ENCODE measurements at regions not wholly inside any gene's neighbourhood (a gene's known extent, or its start where the extent isn't known, plus 50 kb on each side); places are given as distances from the start of the nearest gene placed in this dataset.

DNA sequence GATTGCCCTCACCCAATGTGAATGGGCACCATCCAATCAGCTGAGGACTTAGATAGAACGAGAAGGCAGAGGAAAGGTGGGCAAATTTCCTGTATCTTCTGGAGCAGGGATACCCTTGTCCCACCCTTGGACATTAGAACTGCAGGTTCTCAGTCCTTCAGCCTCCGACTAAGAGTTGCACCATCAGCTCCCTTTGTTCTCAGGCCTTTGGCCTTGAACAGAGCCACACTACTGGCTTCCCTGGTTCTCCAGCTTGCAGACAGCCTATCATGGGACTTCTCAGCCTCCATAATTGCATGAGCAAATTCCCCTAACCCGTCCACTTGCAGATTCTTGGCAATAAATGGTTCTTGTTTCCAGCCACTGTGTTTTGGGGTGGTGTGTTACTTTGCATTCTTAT is 102.4 kb downstream of the LSM3 start:
- no CpG with 5 or more reads among the region's 3 CpGs for WGBS (ENCODE audit: insufficient coverage, low lambda C conversion rate)
- no peak overlapping the region for H3K4me3 ChIP-seq (ENCODE audit: low read length)
- DNase-seq: no peak
- no peaks in the 10 kb centered on the region for H3K27me3 ChIP-seq (ENCODE audit: control insufficient read depth, insufficient read depth, low read length)
- H3K9me3 ChIP-seq (ENCODE audit: control insufficient read depth, low read depth, low read length): no peaks in the 10 kb centered on the region
- no peaks in the 10 kb centered on the region for H3K4me1 ChIP-seq (ENCODE audit: control insufficient read depth, insufficient read depth, low read length)
- H3K36me3 ChIP-seq (ENCODE audit: control insufficient read depth, insufficient read depth, low read length): no peaks in the 10 kb centered on the region
- no peak overlapping the region for H3K27ac ChIP-seq (ENCODE audit: low read length)

DNA sequence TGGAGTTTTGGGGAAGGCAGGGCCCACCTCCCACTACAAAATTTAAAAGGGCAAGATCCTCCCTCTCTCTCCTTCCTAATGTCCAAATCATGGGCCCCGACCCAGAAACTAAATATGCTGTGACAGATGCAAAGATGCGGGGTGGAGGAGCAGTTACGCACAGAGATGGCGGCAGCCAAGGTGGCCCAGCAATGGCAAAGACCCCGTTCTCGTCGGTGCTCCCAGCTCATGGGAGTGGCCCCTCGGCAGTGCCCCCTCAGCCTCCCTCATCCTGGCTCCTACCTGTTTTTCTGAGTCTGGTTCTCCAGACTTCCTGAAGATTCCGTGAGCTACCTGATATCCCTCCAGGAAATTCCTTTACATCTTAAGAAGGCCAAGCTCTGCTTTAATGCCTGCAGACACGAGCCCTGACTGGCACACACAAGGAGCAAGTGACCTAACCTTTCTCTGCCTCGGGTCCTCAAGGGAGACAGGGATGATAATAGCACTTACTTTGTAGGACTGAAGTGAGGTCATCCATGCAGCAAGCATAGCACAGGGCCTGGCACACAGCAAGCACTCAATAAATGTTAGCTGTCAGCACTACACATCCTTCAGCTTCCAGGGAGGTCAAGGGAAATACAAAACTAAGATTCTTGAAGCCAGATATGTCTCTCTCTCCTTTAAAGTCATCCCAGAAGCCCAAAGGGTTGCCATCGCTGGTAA is 103.5 kb downstream of the LSM3 start:
- DNase-seq: no peak
- Histone ChIP-seq H3K4me3 (ENCODE audit: low read length) (no peak overlapping the region), H3K27ac (ENCODE audit: low read length) (no peak overlapping the region), H3K27me3 (ENCODE audit: control insufficient read depth, insufficient read depth, low read length) (no peaks in the 10 kb centered on the region), H3K4me1 (ENCODE audit: control insufficient read depth, insufficient read depth, low read length) (no peaks in the 10 kb centered on the region), H3K36me3 (ENCODE audit: control insufficient read depth, insufficient read depth, low read length) (no peaks in the 10 kb centered on the region), H3K9me3 (ENCODE audit: control insufficient read depth, low read depth, low read length) (no peaks in the 10 kb centered on the region)
- no CpG with 5 or more reads among the region's 12 CpGs for WGBS (ENCODE audit: insufficient coverage, low lambda C conversion rate)

DNA sequence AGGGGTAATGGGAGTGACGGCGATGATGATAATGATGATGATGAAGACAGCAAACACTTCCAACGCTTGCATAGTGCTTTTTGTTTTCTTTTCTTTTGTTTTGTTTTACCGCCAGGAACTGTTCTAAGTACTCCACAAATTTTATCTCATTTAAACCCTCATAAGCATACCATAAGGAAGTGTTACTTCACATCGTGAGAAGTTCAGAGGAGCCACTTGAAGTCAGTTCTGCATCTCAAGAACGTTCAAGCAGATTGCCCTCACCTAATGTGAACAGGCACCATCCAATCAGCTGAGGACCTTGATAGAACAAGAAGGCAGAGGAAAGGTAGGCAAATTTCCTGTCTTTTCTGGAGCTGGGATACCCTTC is 104.1 kb downstream of the LSM3 start:
- H3K4me3 ChIP-seq (ENCODE audit: low read length): no peak overlapping the region
- no peak for DNase-seq
- no CpG with 5 or more reads among the region's 6 CpGs for WGBS (ENCODE audit: insufficient coverage, low lambda C conversion rate)
- no peaks in the 10 kb centered on the region for H3K4me1 ChIP-seq (ENCODE audit: control insufficient read depth, insufficient read depth, low read length)
- no peaks in the 10 kb centered on the region for H3K27me3 ChIP-seq (ENCODE audit: control insufficient read depth, insufficient read depth, low read length)
- no peaks in the 10 kb centered on the region for H3K36me3 ChIP-seq (ENCODE audit: control insufficient read depth, insufficient read depth, low read length)
- no peaks in the 10 kb centered on the region for H3K9me3 ChIP-seq (ENCODE audit: control insufficient read depth, low read depth, low read length)
- H3K27ac ChIP-seq (ENCODE audit: low read length): no peak overlapping the region

DNA sequence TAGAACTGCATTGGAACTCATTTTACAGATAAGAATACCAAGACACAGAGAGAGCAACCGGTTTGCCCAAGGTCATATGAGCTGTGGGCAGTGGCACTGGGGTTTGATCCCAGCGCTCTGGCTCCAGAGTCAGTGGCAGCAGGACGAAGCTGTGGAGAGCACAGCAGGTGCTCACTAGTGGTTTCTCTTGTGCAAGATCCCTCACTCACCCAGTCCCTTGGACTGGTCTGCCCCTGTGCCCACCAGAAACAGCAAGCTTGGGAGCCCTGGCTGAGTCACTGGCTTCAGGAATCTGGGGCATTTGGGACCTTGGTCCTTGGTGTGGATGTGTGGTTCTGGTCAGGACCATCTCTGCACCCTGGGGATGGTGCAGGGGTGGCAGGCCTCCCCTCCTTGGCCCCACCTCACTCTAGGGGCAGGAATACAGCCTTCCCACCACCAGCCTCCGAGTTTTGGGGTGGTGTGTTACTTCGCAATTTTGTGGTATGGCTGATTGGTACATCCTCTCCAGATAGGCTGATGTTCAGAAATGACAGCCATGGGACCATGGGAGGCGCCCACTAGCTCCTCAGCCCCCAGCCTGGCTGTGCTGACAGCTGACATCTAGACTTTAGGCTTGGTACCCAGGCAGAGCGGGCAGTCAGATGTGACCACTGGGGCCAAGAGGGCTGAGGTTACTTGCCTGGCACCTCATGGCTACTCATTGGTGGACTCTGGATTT is 104.6 kb downstream of the LSM3 start:
- no peak overlapping the region for H3K27ac ChIP-seq (ENCODE audit: low read length)
- H3K4me1 ChIP-seq (ENCODE audit: control insufficient read depth, insufficient read depth, low read length): no peaks in the 10 kb centered on the region
- no CpG with 5 or more reads among the region's 7 CpGs for WGBS (ENCODE audit: insufficient coverage, low lambda C conversion rate)
- DNase-seq: no peak
- no peaks in the 10 kb centered on the region for H3K27me3 ChIP-seq (ENCODE audit: control insufficient read depth, insufficient read depth, low read length)
- H3K9me3 ChIP-seq (ENCODE audit: control insufficient read depth, low read depth, low read length): no peaks in the 10 kb centered on the region
- no peak overlapping the region for H3K4me3 ChIP-seq (ENCODE audit: low read length)
- H3K36me3 ChIP-seq (ENCODE audit: control insufficient read depth, insufficient read depth, low read length): no peaks in the 10 kb centered on the region

DNA sequence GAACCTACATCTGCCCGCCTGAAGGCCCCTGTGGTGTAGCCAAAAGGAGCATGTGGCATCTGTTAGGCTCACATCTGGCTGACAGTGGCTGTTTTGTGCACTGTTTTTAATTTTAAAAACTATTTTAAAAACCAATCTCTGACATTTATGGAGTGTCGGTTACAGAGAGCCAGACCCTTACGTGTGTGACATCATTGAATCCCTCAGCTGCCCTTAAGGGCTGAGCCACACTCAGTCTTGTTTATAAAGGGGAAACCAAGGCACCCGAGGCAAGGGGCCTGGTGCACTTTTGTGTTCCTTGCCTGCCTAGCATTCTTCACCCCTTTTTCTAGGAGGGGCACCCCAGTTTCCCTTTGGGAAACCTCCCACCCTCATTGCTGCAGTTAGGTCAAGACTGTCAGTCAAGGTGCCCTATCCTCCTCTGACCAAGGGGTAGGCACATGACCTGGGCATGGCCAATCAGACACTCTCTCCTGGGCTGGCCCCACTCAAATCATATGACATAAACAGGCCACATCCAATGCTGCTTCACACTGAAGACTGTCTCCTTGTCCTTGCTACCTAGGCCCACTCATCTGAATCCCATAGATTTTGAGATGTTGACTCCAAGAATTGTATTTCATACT is 105.3 kb downstream of the LSM3 start:
- H3K4me3 ChIP-seq (ENCODE audit: low read length): no peak overlapping the region
- DNase-seq: no peak
- no peaks in the 10 kb centered on the region for H3K9me3 ChIP-seq (ENCODE audit: control insufficient read depth, low read depth, low read length)
- H3K27ac ChIP-seq (ENCODE audit: low read length): no peak overlapping the region
- H3K27me3 ChIP-seq (ENCODE audit: control insufficient read depth, insufficient read depth, low read length): no peaks in the 10 kb centered on the region
- WGBS (ENCODE audit: insufficient coverage, low lambda C conversion rate): no CpG with 5 or more reads among the region's 4 CpGs
- H3K4me1 ChIP-seq (ENCODE audit: control insufficient read depth, insufficient read depth, low read length): peaks cover 7% of the 10 kb centered on the region
- no peaks in the 10 kb centered on the region for H3K36me3 ChIP-seq (ENCODE audit: control insufficient read depth, insufficient read depth, low read length)

DNA sequence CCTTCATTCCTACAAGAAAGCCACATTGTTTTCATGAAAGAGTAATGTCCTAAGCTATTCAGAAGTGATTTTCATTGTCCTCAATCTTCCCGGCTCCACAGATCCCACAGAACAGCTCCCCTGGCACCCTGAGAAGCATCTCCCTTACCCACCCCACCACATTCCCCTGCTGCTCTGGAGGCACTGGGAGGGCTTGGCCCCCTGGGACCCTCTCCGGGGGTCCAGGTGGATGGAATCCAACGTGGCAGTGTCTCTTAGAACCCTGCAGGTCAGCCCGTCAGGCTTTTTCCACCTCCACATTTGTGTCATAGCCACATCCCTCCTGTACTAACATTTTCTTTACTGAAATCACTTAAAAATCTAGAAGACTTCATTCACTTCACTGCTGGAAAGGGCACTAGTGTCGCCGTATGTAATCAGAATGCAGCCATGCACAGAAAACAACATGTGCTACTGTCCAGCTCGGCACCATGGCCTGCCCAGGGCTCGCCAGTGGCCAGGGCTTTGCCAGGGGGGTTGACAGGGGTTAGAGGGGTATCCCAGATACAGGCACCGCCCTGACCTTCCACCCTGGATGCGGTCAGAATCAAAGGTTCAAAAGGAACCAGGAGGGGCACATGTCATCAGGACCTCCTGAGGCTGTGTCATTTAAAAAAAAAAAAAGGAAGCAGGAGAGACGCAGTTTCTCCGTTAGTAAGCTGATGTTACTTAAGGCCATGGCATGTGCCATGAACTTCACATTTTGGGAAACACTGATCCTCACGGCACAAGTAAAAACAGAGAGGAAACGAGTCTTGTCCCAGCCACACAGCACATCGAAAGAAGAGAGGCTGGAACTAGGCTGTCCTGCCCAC is 106.3 kb downstream of the LSM3 start:
- H3K36me3 ChIP-seq (ENCODE audit: control insufficient read depth, insufficient read depth, low read length): no peaks in the 10 kb centered on the region
- H3K4me3 ChIP-seq (ENCODE audit: low read length): no peak overlapping the region
- peaks cover 15% of the 10 kb centered on the region for H3K4me1 ChIP-seq (ENCODE audit: control insufficient read depth, insufficient read depth, low read length)
- no peaks in the 10 kb centered on the region for H3K27me3 ChIP-seq (ENCODE audit: control insufficient read depth, insufficient read depth, low read length)
- DNase-seq: no peak
- WGBS (ENCODE audit: insufficient coverage, low lambda C conversion rate): 80% methylated on average over 1 of the region's 15 CpGs
- no peaks in the 10 kb centered on the region for H3K9me3 ChIP-seq (ENCODE audit: control insufficient read depth, low read depth, low read length)
- H3K27ac ChIP-seq (ENCODE audit: low read length): no peak overlapping the region

DNA sequence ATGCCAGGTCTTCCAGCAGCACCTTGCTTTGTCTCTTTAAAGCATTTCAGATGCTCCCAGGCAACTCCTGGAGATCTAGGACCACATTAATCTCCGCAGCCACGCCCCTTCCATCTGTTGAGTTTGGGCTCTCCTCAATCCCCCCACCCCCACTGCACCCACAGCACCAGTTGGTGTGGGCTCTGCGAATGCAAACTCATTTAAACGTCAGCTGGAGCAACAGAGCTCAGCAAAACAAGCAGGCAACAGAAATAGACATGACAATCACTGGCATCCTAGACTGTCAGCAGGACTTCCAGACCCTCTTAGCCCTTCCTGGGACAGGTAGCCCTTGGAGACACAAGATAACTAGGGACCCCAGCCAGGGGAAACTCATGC is 106.9 kb downstream of the LSM3 start:
- no peak overlapping the region for H3K27ac ChIP-seq (ENCODE audit: low read length)
- H3K4me1 ChIP-seq (ENCODE audit: control insufficient read depth, insufficient read depth, low read length): peaks cover 21% of the 10 kb centered on the region
- no peaks in the 10 kb centered on the region for H3K36me3 ChIP-seq (ENCODE audit: control insufficient read depth, insufficient read depth, low read length)
- no peak overlapping the region for H3K4me3 ChIP-seq (ENCODE audit: low read length)
- no peaks in the 10 kb centered on the region for H3K9me3 ChIP-seq (ENCODE audit: control insufficient read depth, low read depth, low read length)
- H3K27me3 ChIP-seq (ENCODE audit: control insufficient read depth, insufficient read depth, low read length): no peaks in the 10 kb centered on the region
- no peak for DNase-seq
- no CpG with 5 or more reads among the region's 4 CpGs for WGBS (ENCODE audit: insufficient coverage, low lambda C conversion rate)

DNA sequence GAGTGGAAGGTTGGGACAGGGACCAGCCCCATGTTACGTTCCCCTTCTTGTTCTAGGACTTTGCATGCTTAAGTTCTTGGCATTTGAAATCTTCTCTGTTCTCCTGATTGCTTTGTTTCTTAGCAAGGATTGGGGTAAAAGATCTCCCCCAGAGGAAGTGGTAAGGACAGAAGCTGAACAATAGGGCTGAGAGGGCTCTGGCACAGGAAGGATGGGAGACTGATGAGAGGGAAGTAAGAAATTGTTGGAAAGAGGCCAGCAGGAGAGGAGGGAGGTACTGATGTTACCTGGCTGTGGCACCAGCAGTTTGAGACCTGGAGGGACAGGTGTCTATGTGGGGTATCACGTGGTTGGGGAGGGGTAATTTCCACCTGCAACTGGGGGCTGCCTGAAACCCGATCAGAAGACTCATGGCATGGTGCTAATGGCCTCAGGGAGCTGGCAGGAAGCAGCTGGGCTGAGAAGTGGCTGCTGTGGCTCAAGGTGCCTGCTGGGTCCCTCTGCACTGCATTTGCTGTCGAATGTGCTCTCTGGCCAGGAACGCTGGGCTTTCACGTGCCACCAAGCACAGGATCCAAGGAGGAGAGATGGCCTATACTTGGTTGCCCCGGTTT is 108.4 kb downstream of the LSM3 start:
- no CpG with 5 or more reads among the region's 7 CpGs for WGBS (ENCODE audit: insufficient coverage, low lambda C conversion rate)
- H3K36me3 ChIP-seq (ENCODE audit: control insufficient read depth, insufficient read depth, low read length): no peaks in the 10 kb centered on the region
- no peak overlapping the region for H3K4me3 ChIP-seq (ENCODE audit: low read length)
- DNase-seq: no peak
- H3K9me3 ChIP-seq (ENCODE audit: control insufficient read depth, low read depth, low read length): no peaks in the 10 kb centered on the region
- no peak overlapping the region for H3K27ac ChIP-seq (ENCODE audit: low read length)
- peaks cover 33% of the 10 kb centered on the region for H3K4me1 ChIP-seq (ENCODE audit: control insufficient read depth, insufficient read depth, low read length)
- H3K27me3 ChIP-seq (ENCODE audit: control insufficient read depth, insufficient read depth, low read length): no peaks in the 10 kb centered on the region

DNA sequence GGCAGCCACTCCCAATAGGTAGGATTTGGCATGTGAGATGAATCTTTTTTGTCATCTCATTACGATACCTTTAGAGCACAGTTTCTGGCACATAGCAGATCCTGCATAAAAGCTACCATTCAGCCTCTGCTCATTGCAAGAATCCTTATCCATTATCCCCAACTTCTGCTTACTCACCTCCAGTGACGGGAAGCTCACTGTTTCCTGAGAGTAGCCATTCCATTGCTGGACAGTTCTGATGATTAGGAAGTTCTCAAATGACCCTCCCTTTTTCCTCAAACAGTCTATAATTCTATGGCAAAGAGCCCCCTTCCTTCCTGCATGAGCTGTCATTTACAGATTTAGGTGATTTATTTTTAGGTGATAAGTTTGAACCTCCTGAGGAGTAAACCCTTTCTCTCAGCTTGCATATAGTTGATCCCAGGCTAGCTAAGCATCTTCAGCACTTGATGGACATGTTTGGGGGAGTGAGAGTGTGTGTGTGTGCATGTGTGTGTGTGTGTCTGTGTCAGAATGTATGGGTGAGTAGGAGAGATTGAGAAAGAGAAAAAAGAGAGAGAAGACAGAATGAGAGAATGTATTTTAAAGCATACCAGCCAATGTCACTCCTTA is 109.7 kb downstream of the LSM3 start:
- Histone ChIP-seq H3K36me3 (ENCODE audit: control insufficient read depth, insufficient read depth, low read length) (no peaks in the 10 kb centered on the region), H3K4me1 (ENCODE audit: control insufficient read depth, insufficient read depth, low read length) (peaks cover 36% of the 10 kb centered on the region), H3K27ac (ENCODE audit: low read length) (peak overlapping the region; percentile 89)

More for the DNA sequence above, 109.7 kb downstream of the LSM3 start:
- WGBS (ENCODE audit: insufficient coverage, low lambda C conversion rate): no CpG with 5 or more reads among the region's 2 CpGs
- Histone ChIP-seq H3K9me3 (ENCODE audit: control insufficient read depth, low read depth, low read length) (peaks cover 1% of the 10 kb centered on the region), H3K4me3 (ENCODE audit: low read length) (no peak overlapping the region), H3K27me3 (ENCODE audit: control insufficient read depth, insufficient read depth, low read length) (no peaks in the 10 kb centered on the region)
- DNase-seq: no peak
